ENCODE measurements at regions not wholly inside any gene's neighbourhood (a gene's known extent, or its start where the extent isn't known, plus 50 kb on each side); places are given as distances from the start of the nearest gene placed in this dataset.

- Histone ChIP-seq H3K4me3 (ENCODE audit: low read length) (no peak overlapping the region), H3K36me3 (ENCODE audit: insufficient read depth, low read length) (no peaks in the 10 kb centered on the region), H3K27ac (ENCODE audit: low read depth in 1 of 2, low read length in 2 of 2) (no peak overlapping the region), H3K9me3 (ENCODE audit: control insufficient read depth in 1 of 2, insufficient read depth in 1 of 2, low read length in 2 of 2) (no peaks in the 10 kb centered on the region), H3K4me1 (ENCODE audit: insufficient read depth, low read length) (no peaks in the 10 kb centered on the region), H3K27me3 (ENCODE audit: control insufficient read depth in 1 of 2, insufficient read depth in 2 of 2, low read length in 2 of 2) (no peaks in the 10 kb centered on the region)
- no peak for TF ChIP-seq CTCF (IDR thresholded peaks at IDR 0.05)
- ChIA-PET CTCF (interaction anchor here (0.7 to 3.3 kb wide), 3 partner anchors 74 to 347 kb away, joined by 3 to 9 read pairs (median 3); partner anchors contain the start of gene WDR41), POLR2A (interaction anchor here (1.6 to 1.7 kb wide), 2 partner anchors 9 to 347 kb away, joined by 6 to 9 read pairs; partner anchors contain the start of gene WDR41)
- intact Hi-C loops (cut with DNase I, micrococcal nuclease), result loop anchor here (1.0 to 5.0 kb wide), 4 partner anchors 92 to 347 kb away; partner anchors contain the start of gene WDR41 (in 1 of the 2)
- Mint-ChIP-seq H3K4me1 (ENCODE audit: low read depth) (no peaks in the 10 kb centered on the region), H3K36me3 (ENCODE audit: low read depth) (no peaks in the 10 kb centered on the region), H3K27me3 (no peaks in the 10 kb centered on the region), H3K27ac (no peak overlapping the region), H3K4me3 (no peak overlapping the region), H3K9me3 (no peaks in the 10 kb centered on the region)
- peak; percentile 63 for ATAC-seq (ENCODE audit: poor library complexity)
- no peak for DNase-seq
These were observed 58.6 kb upstream of the ZBED3 start for GRCh38 chr5:77145666-77146065.

DNA sequence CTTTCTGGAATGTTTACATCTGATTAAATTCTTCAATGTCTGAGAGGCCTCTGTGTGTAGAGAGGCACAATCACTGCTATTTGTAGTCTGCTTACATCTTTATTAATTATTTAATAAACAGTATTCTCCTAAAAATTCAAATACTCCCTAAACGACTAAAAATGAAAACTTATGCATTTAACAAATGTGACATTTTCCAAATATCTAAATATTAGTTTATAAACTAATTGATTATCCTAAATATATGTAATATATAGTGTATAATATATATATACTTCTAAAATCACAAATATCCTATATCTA, 57.7 kb upstream of the ZBED3 start:
- DNase-seq (no peak), ATAC-seq (ENCODE audit: poor library complexity) (no peak)
- Mint-ChIP-seq H3K4me3 (no peak overlapping the region), H3K36me3 (ENCODE audit: low read depth) (no peaks in the 10 kb centered on the region), H3K27me3 (no peaks in the 10 kb centered on the region), H3K4me1 (ENCODE audit: low read depth) (no peaks in the 10 kb centered on the region), H3K9me3 (no peaks in the 10 kb centered on the region), H3K27ac (no peak overlapping the region)
- no peak overlapping the region for H3K4me3 ChIP-seq (ENCODE audit: low read length)
- no peaks in the 10 kb centered on the region for H3K4me1 ChIP-seq (ENCODE audit: insufficient read depth, low read length)
- H3K36me3 ChIP-seq (ENCODE audit: insufficient read depth, low read length), result no peaks in the 10 kb centered on the region
- H3K27ac ChIP-seq (ENCODE audit: low read depth in 1 of 2, low read length in 2 of 2), result no peak overlapping the region
- no peaks in the 10 kb centered on the region for H3K9me3 ChIP-seq (ENCODE audit: control insufficient read depth in 1 of 2, insufficient read depth in 1 of 2, low read length in 2 of 2)
- peak; percentile 36 for TF ChIP-seq CTCF (IDR thresholded peaks at IDR 0.05)
- intact Hi-C loops (cut with DNase I, micrococcal nuclease), result loop anchor here (1.0 to 5.0 kb wide), 5 partner anchors 93 to 350 kb away; partner anchors contain the start of gene WDR41 (in 1 of the 2)
- POLR2A ChIA-PET, result interaction anchor here (1.6 to 1.7 kb wide), 2 partner anchors 10 to 347 kb away, joined by 6 to 9 read pairs; partner anchors contain the start of gene WDR41
- no peaks in the 10 kb centered on the region for H3K27me3 ChIP-seq (ENCODE audit: control insufficient read depth in 1 of 2, insufficient read depth in 2 of 2, low read length in 2 of 2)
- CTCF ChIA-PET, result interaction anchor here (0.8 to 3.3 kb wide), 4 partner anchors 25 to 348 kb away, joined by 3 to 9 read pairs (median 4); partner anchors contain the start of gene WDR41

DNA sequence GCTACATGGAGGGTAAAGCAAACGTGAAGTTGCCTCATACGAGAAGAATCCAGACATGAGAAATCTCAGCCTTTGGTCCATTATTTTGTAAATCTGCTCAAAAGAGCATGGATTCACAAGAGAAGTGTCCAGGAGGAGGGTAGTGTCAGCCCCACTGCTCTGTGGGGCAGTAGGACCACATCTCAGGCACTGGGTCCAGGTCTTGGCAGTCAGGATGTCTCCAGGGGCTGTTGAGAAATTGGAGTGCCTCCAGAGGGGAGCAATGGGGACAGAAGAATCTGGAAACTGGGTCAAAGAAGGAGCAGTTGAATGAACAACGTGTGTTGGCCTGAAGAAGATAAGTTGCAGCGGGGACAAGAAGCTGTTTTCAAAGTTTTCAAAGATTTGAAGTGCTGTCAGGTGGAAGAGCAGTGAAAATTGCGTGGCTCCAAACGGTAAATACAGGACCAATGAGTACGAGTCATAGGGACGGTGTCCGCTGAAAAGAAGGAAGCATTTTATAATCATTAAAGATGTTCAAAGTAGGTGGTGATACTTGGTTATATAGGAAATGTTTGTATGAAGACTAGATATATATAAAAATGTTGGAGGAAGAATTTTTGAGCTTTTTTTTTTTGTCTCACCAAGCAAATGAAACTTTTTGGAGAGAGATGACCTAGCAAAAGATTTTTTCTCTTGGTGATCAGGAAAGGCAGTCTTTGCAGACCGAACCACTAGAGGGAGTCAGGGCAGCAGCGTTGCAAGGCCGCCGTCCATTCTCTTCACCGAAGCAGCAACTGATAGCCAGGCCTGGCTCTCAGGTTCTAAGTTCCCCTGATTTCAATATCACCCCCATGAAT, 57.1 kb upstream of the ZBED3 start:
- H3K27me3 Mint-ChIP-seq, result no peaks in the 10 kb centered on the region
- Histone ChIP-seq H3K27ac (ENCODE audit: low read depth in 1 of 2, low read length in 2 of 2) (no peak overlapping the region), H3K36me3 (ENCODE audit: insufficient read depth, low read length) (no peaks in the 10 kb centered on the region), H3K9me3 (ENCODE audit: control insufficient read depth in 1 of 2, insufficient read depth in 1 of 2, low read length in 2 of 2) (no peaks in the 10 kb centered on the region), H3K27me3 (ENCODE audit: control insufficient read depth in 1 of 2, insufficient read depth in 2 of 2, low read length in 2 of 2) (no peaks in the 10 kb centered on the region), H3K4me1 (ENCODE audit: insufficient read depth, low read length) (no peaks in the 10 kb centered on the region), H3K4me3 (ENCODE audit: low read length) (no peak overlapping the region)
- intact Hi-C loops (cut with DNase I, micrococcal nuclease), result loop anchor here (1.0 to 2.0 kb wide), 2 partner anchors 349 to 350 kb away; partner anchors contain the start of gene WDR41 (in 1 of the 2)
- no peaks in the 10 kb centered on the region for H3K4me1 Mint-ChIP-seq (ENCODE audit: low read depth)
- no peaks in the 10 kb centered on the region for H3K9me3 Mint-ChIP-seq
- DNase-seq, result peak; percentile 36 to 80 (median 53)
- ATAC-seq (ENCODE audit: poor library complexity), result peak; percentile 77
- CTCF ChIA-PET, result interaction anchor here (1.0 to 3.3 kb wide), 3 partner anchors 25 to 348 kb away, joined by 3 to 9 read pairs (median 4); partner anchors contain the start of gene WDR41
- TF ChIP-seq CTCF (IDR thresholded peaks at IDR 0.05), result peak; percentile 82
- POLR2A ChIA-PET, result interaction anchor here (1.7 kb wide), 1 partner anchor 348 kb away, joined by 9 read pairs; the partner anchor contains the start of gene WDR41
- H3K4me3 Mint-ChIP-seq, result no peak overlapping the region
- H3K36me3 Mint-ChIP-seq (ENCODE audit: low read depth), result no peaks in the 10 kb centered on the region
- no peak overlapping the region for H3K27ac Mint-ChIP-seq

All from CD4-positive, alpha-beta T cell (primary cell).